OCI-LY3 (cell line): ENCODE measurements at regions not wholly inside any gene's neighbourhood (a gene's known extent, or its start where the extent isn't known, plus 50 kb on each side); places are given as distances from the start of the nearest gene placed in this dataset.

Source experiments
- H2AFZ ChIP-seq: fragments of 200-600, 300-600 bp; shearing (Covaris generic); 2 replicates; pipeline ENCODE4 v1.6.0; 2014; ENCODE audit warnings: antibody characterized with exemption, low read depth, low read length
- H3K27ac ChIP-seq: fragments of 200-600, 300-600 bp; sonication (generic); 2 replicates; pipeline ENCODE4 v1.5.1; 2014; ENCODE audit warnings: mild to moderate bottlenecking, low read length, moderate library complexity, mixed read lengths
- H3K27me3 ChIP-seq: fragments of 200-600, 300-600 bp; sonication (generic); 2 replicates; pipeline ENCODE4 v1.6.1; 2014; ENCODE audit warnings: low read depth, low read length, mixed read lengths
- H3K36me3 ChIP-seq: fragments of 200-600, 300-600 bp; sonication (generic); replicated peaks from 2 replicates; pipeline ENCODE3; 2014; ENCODE audit warnings: low read depth, low read length, mixed read lengths
- H3K4me1 ChIP-seq: fragments of 300-600, 200-600 bp; sonication (generic); 2 replicates; pipeline ENCODE4 v1.6.1; 2014; ENCODE audit warnings: low read length, mixed read lengths
- H3K4me2 ChIP-seq: fragments of 200-600, 300-600 bp; sonication (generic); 2 replicates; pipeline ENCODE4 v1.6.1; 2014; ENCODE audit warnings: low read length, mixed read lengths
- H3K4me3 ChIP-seq: fragments of 300-600, 200-600 bp; sonication (generic); 2 replicates; pipeline ENCODE4 v1.5.1; 2014; ENCODE audit warnings: antibody characterized with exemption, mild to moderate bottlenecking, low read length, moderate library complexity
- H3K79me2 ChIP-seq: fragments of 300-600, 200-600 bp; shearing (Covaris generic); 2 replicates; pipeline ENCODE4 v1.6.1; 2014; ENCODE audit warnings: mild to moderate bottlenecking, low read length, mixed read lengths
- H3K9ac ChIP-seq: fragments of 300-600, 200-600 bp; shearing (Covaris generic); 2 replicates; pipeline ENCODE4 v1.6.0; 2014; ENCODE audit warnings: mild to moderate bottlenecking, low read length, moderate library complexity
- H3K9me3 ChIP-seq: fragments of 200-600, 300-600 bp; shearing (Covaris generic); 2 replicates; pipeline ENCODE4 v1.6.1; 2014; ENCODE audit warnings: low read length, mixed read lengths; ENCODE audit not compliant: insufficient read depth
- H4K20me1 ChIP-seq: fragments of 200-600, 300-600 bp; sonication (generic); 2 replicates; pipeline ENCODE4 v1.6.1; 2016; ENCODE audit warnings: low read length, mixed read lengths; ENCODE audit not compliant: insufficient read depth
- CTCF ChIP-seq: fragments of 200-600, 300-600 bp; sonication (generic); IDR thresholded peaks from 2 replicates; pipeline ENCODE4 v1.5.1; 2014; ENCODE audit warnings: antibody characterized with exemption, low read length, low read depth
- EZH2phosphoT487 ChIP-seq: fragments of 200-600 bp; shearing (Covaris generic); IDR thresholded peaks from 2 replicates; pipeline ENCODE4 v1.6.1; 2018; ENCODE audit warnings: antibody characterized with exemption, mixed run types, low read depth

GRCh38 chr9:17013891-17014290 is 120.9 kb upstream of the CNTLN start:
- H3K4me3 ChIP-seq = no peak overlapping the region
- TF ChIP-seq EZH2phosphoT487 (no peak), CTCF (no peak)
- H3K27me3 ChIP-seq = no peaks in the 10 kb centered on the region
- H2AFZ ChIP-seq = no peak overlapping the region
- no peaks in the 10 kb centered on the region for H4K20me1 ChIP-seq
- H3K36me3 ChIP-seq = no peaks in the 10 kb centered on the region
- H3K27ac ChIP-seq = no peak overlapping the region
- H3K4me2 ChIP-seq = no peak overlapping the region
- H3K4me1 ChIP-seq = peaks cover 12% of the 10 kb centered on the region
- H3K9ac ChIP-seq = no peak overlapping the region
- no peaks in the 10 kb centered on the region for H3K79me2 ChIP-seq
- no peaks in the 10 kb centered on the region for H3K9me3 ChIP-seq

GRCh38 chr9:17013010-17013409 is 121.8 kb upstream of the CNTLN start:
- no peak overlapping the region for H3K9ac ChIP-seq
- no peaks in the 10 kb centered on the region for H4K20me1 ChIP-seq
- no peaks in the 10 kb centered on the region for H3K9me3 ChIP-seq
- H3K27ac ChIP-seq = no peak overlapping the region
- no peak overlapping the region for H3K4me3 ChIP-seq
- no peaks in the 10 kb centered on the region for H3K36me3 ChIP-seq
- H2AFZ ChIP-seq = no peak overlapping the region
- no peak overlapping the region for H3K4me2 ChIP-seq
- no peak for TF ChIP-seq EZH2phosphoT487
- TF ChIP-seq CTCF = no peak
- no peaks in the 10 kb centered on the region for H3K27me3 ChIP-seq
- H3K79me2 ChIP-seq = no peaks in the 10 kb centered on the region
- H3K4me1 ChIP-seq = peaks cover 4% of the 10 kb centered on the region; the same call in 1 of the 2 replicates

- no peak overlapping the region for H3K9ac ChIP-seq
- H3K4me3 ChIP-seq = no peak overlapping the region
- no peaks in the 10 kb centered on the region for H3K36me3 ChIP-seq
- no peaks in the 10 kb centered on the region for H3K27me3 ChIP-seq
- H3K4me1 ChIP-seq = no peaks in the 10 kb centered on the region
- H2AFZ ChIP-seq = no peak overlapping the region
- no peaks in the 10 kb centered on the region for H3K9me3 ChIP-seq
- no peaks in the 10 kb centered on the region for H3K79me2 ChIP-seq
- TF ChIP-seq CTCF = no peak
- H4K20me1 ChIP-seq = no peaks in the 10 kb centered on the region
- no peak overlapping the region for H3K4me2 ChIP-seq
- no peak overlapping the region for H3K27ac ChIP-seq
These were observed 123.0 kb upstream of the CNTLN start for GRCh38 chr9:17011880-17012279.

- H3K36me3 ChIP-seq = no peaks in the 10 kb centered on the region
- H3K4me2 ChIP-seq = no peak overlapping the region
- H3K27ac ChIP-seq = no peak overlapping the region
- no peak overlapping the region for H3K9ac ChIP-seq
- H3K79me2 ChIP-seq = no peaks in the 10 kb centered on the region
- H4K20me1 ChIP-seq = no peaks in the 10 kb centered on the region
- H3K4me1 ChIP-seq = no peaks in the 10 kb centered on the region
- H2AFZ ChIP-seq = no peak overlapping the region
- no peaks in the 10 kb centered on the region for H3K9me3 ChIP-seq
- no peak for TF ChIP-seq CTCF
- TF ChIP-seq EZH2phosphoT487 = no peak
- no peak overlapping the region for H3K4me3 ChIP-seq
- no peaks in the 10 kb centered on the region for H3K27me3 ChIP-seq
These were observed 125.8 kb upstream of the CNTLN start for GRCh38 chr9:17009071-17009470.
